Gastrocnemius medialis (tissue), 4 donors: ENCODE measurements at regions not wholly inside any gene's neighbourhood (a gene's known extent, or its start where the extent isn't known, plus 50 kb on each side); places are given as distances from the start of the nearest gene placed in this dataset.

Source experiments
- ATAC-seq, 2 donors: fragments of 150-250 bp; one replicate each; pipeline ENCODE4 v1.9.1; 2016
- DNase-seq, 2 donors: peaks; one replicate each; pipeline ENCODE4 v3.0.0-alpha.2; 2019
- H3K27ac ChIP-seq, 4 donors: fragments of 200-600 bp; sonication (generic); 1 replicate in 1 of 4; 2 replicates in 3 of 4; pipeline ENCODE4 v1.5.1; 2016 to 2018; ENCODE audit warnings: mild to moderate bottlenecking in 2 of 4, moderate library complexity in 1 of 4
- H3K27me3 ChIP-seq, 3 donors: fragments of 200-600 bp; sonication (generic) in 2 of 3; 1 replicate in 1 of 3; 2 replicates in 2 of 3; pipeline versions ENCODE4 v1.5.1 to v1.6.0; 2016 to 2019; ENCODE audit warnings: mild to moderate bottlenecking in 1 of 3, moderate library complexity in 1 of 3
- H3K36me3 ChIP-seq, 2 donors: fragments of 200-600 bp; sonication (generic) in 1 of 2; one replicate each; pipeline ENCODE4 v1.5.1; 2017 to 2018
- H3K4me1 ChIP-seq, 2 donors: fragments of 200-600 bp; sonication (generic) in 1 of 2; one replicate each; pipeline ENCODE4 v1.5.1; 2016 to 2017; ENCODE audit warnings: mild to moderate bottlenecking in 2 of 2
- H3K4me3 ChIP-seq, 4 donors: fragments of 200-600 bp; sonication (generic) in 3 of 4; 1 replicate in 1 of 4; 2 replicates in 3 of 4; pipeline ENCODE4 v1.5.1; 2016 to 2019; ENCODE audit warnings: mild to moderate bottlenecking in 2 of 4
- H3K9me3 ChIP-seq, 3 donors: fragments of 200-600 bp; sonication (generic) in 2 of 3; 1 replicate in 1 of 3; 2 replicates in 2 of 3; pipeline ENCODE4 v1.5.1; 2016 to 2019
- POLR2A ChIP-seq, 2 donors: fragments of 450-650 bp; IDR thresholded peaks; one replicate each; pipeline ENCODE4 v1.6.1; 2017; ENCODE audit warnings: antibody characterized with exemption in 2 of 2, mild to moderate bottlenecking in 2 of 2, moderate library complexity in 2 of 2
- in situ Hi-C, 4 donors: fragments of 200-750 bp; cut with MboI; loops; one replicate each; pipeline versions ENCODE4 v1.15.0 to v1.8.0; 2017; ENCODE audit warnings: low sequenced_read_pairs in 4 of 4
- intact Hi-C: fragments of 100-400 bp; cut with DNase I; formaldehyde crosslinking; loops from one replicate; pipeline ENCODE4 v1.15.1; 2023; ENCODE audit warnings: low total_unique reads
- TF ChIP-seq, protein P1 (sequence below), 5 experiments: fragments of 450-650 bp in 3 of 5; fragments of 200-600 bp in 2 of 5; sonication (generic) in 2 of 5; IDR thresholded peaks in 4 of 5; conservative IDR thresholded peaks in 1 of 5; 1 replicate in 4 of 5; 2 replicates in 1 of 5; pipeline ENCODE4 v1.5.1; 2016 to 2019; ENCODE audit warnings: antibody characterized with exemption in 5 of 5, mild to moderate bottlenecking in 3 of 5, moderate library complexity in 3 of 5

DNA sequence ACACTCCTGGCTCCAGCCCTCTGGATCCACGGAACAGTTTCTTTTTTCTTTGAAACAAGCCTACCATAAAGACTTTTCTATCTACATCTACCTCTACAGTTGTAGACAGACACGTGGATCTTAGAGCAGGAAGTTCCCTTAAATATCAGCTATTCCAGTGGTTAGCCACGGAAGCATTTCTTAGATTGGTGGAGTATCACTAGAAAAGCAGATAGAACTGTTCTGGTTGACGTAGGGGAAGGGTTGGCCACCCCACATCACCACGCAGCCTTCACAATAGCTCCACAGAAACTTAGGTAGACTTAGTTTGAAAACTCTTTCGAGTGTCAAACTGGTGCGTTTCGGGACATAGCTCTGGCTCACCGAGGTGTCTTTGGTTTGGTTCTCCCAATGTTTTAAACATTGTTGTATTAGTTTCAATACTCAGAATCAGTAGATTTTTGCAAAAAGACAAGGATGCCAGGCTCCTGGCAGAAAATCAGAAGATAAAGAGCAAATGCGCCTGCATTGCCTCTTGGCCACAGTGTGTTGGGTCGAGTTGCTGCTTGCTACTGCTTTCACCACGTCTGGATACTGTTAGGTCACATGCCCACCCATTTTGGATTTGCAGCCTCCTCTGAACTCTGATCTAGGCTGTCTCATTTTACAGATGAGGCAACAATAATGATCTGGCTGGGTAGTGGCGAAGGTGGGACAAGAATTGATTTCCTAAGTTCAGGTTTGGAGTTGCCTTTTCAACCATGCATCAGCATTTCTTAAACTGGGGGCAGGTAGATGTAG lies 71.5 kb upstream of the DTNBP1 start:
- peaks cover 0 to 11% of the 10 kb centered on the region in 2 donors for H3K4me1 ChIP-seq
- intact Hi-C loops, result no loop called here
- H3K27me3 ChIP-seq, result no peaks in the 10 kb centered on the region
- no peak overlapping the region for H3K27ac ChIP-seq
- ATAC-seq (no peak), DNase-seq (no peak)
- no peak overlapping the region for H3K4me3 ChIP-seq
- H3K36me3 ChIP-seq, result no peaks in the 10 kb centered on the region
- no peak for TF ChIP-seq POLR2A (IDR thresholded peaks at IDR 0.05)
- TF ChIP-seq, protein P1, sequence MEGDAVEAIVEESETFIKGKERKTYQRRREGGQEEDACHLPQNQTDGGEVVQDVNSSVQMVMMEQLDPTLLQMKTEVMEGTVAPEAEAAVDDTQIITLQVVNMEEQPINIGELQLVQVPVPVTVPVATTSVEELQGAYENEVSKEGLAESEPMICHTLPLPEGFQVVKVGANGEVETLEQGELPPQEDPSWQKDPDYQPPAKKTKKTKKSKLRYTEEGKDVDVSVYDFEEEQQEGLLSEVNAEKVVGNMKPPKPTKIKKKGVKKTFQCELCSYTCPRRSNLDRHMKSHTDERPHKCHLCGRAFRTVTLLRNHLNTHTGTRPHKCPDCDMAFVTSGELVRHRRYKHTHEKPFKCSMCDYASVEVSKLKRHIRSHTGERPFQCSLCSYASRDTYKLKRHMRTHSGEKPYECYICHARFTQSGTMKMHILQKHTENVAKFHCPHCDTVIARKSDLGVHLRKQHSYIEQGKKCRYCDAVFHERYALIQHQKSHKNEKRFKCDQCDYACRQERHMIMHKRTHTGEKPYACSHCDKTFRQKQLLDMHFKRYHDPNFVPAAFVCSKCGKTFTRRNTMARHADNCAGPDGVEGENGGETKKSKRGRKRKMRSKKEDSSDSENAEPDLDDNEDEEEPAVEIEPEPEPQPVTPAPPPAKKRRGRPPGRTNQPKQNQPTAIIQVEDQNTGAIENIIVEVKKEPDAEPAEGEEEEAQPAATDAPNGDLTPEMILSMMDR (IDR thresholded peaks at IDR 0.05 in 4 of 5, conservative IDR thresholded peaks at IDR 0.05 in 1 of 5), result no peak
- in situ Hi-C loops, result no loop called here
- no peaks in the 10 kb centered on the region for H3K9me3 ChIP-seq

- in situ Hi-C loops, result no loop called here
- no peak for ATAC-seq
- Histone ChIP-seq H3K27me3 (no peaks in the 10 kb centered on the region), H3K4me3 (no peak overlapping the region), H3K4me1 (peaks cover 0 to 10% of the 10 kb centered on the region in 2 donors), H3K27ac (no peak overlapping the region), H3K9me3 (no peaks in the 10 kb centered on the region), H3K36me3 (no peaks in the 10 kb centered on the region)
- no peak for DNase-seq
- TF ChIP-seq, protein P1 (IDR thresholded peaks at IDR 0.05 in 4 of 5, conservative IDR thresholded peaks at IDR 0.05 in 1 of 5), result no peak
- no peak for TF ChIP-seq POLR2A (IDR thresholded peaks at IDR 0.05)
- intact Hi-C loops, result no loop called here
Measured at GRCh38 chr6:15730922-15731321, 68.1 kb upstream of the DTNBP1 start.

GRCh38 chr6:15730442-15730841 lies 67.6 kb upstream of the DTNBP1 start:
- in situ Hi-C loops, result no loop called here
- H3K27me3 ChIP-seq, result no peaks in the 10 kb centered on the region
- no peak overlapping the region for H3K4me3 ChIP-seq
- TF ChIP-seq POLR2A (IDR thresholded peaks at IDR 0.05), result no peak
- TF ChIP-seq, protein P1 (IDR thresholded peaks at IDR 0.05 in 4 of 5, conservative IDR thresholded peaks at IDR 0.05 in 1 of 5), result no peak
- H3K4me1 ChIP-seq, result peaks cover 0 to 5% of the 10 kb centered on the region in 2 donors
- intact Hi-C loops, result no loop called here
- no peak overlapping the region for H3K27ac ChIP-seq
- H3K36me3 ChIP-seq, result no peaks in the 10 kb centered on the region
- ATAC-seq, result no peak
- no peak for DNase-seq
- H3K9me3 ChIP-seq, result no peaks in the 10 kb centered on the region

- H3K36me3 ChIP-seq, result no peaks in the 10 kb centered on the region
- H3K9me3 ChIP-seq, result no peaks in the 10 kb centered on the region
- no peaks in the 10 kb centered on the region for H3K4me1 ChIP-seq
- H3K27ac ChIP-seq, result no peak overlapping the region
- no peak overlapping the region for H3K4me3 ChIP-seq
- no peaks in the 10 kb centered on the region for H3K27me3 ChIP-seq
- in situ Hi-C loops, result no loop called here
- DNase-seq, result no peak
- TF ChIP-seq, protein P1 (IDR thresholded peaks at IDR 0.05 in 4 of 5, conservative IDR thresholded peaks at IDR 0.05 in 1 of 5), result no peak
- no peak for TF ChIP-seq POLR2A (IDR thresholded peaks at IDR 0.05)
- intact Hi-C loops, result no loop called here
- ATAC-seq, result no peak
Measured at GRCh38 chr6:15722731-15723130, 59.9 kb upstream of the DTNBP1 start.
